H9 (cell line): ENCODE measurements at regions not wholly inside any gene's neighbourhood (a gene's known extent, or its start where the extent isn't known, plus 50 kb on each side); places are given as distances from the start of the nearest gene placed in this dataset.

Source experiments
- DNase-seq: peaks from one replicate; pipeline ENCODE4 v3.0.0-alpha.2; 2017
- H2AFZ ChIP-seq: one replicate; pipeline ENCODE4 v1.6.1; 2013; ENCODE audit warnings: mild to moderate bottlenecking, low read length, control low read depth, moderate library complexity
- H2AK5ac ChIP-seq: 2 replicates; pipeline ENCODE4 v1.6.1; 2013; ENCODE audit warnings: low read length, control low read depth, mixed read lengths; ENCODE audit not compliant: insufficient read length
- H2BK120ac ChIP-seq: one replicate; pipeline ENCODE4 v1.6.1; 2013; ENCODE audit warnings: low read depth, mild to moderate bottlenecking, low read length, control low read depth, inconsistent platforms; ENCODE audit not compliant: poor library complexity, severe bottlenecking
- H2BK12ac ChIP-seq: 2 replicates; pipeline ENCODE4 v1.6.1; 2013; ENCODE audit warnings: low read length, control low read depth, mixed read lengths, low read depth; ENCODE audit not compliant: insufficient read length
- H2BK15ac ChIP-seq: 2 replicates; pipeline ENCODE4 v1.6.1; 2013; ENCODE audit warnings: low read depth, low read length, control low read depth
- H2BK20ac ChIP-seq: one replicate; pipeline ENCODE4 v1.6.1; 2013; ENCODE audit warnings: low read depth, mild to moderate bottlenecking, low read length, control low read depth, inconsistent platforms; ENCODE audit not compliant: poor library complexity, severe bottlenecking
- H2BK5ac ChIP-seq: 2 replicates; pipeline ENCODE4 v1.6.1; 2013; ENCODE audit warnings: low read length, control low read depth, mixed read lengths; ENCODE audit not compliant: insufficient read length
- H3K14ac ChIP-seq: 2 replicates; pipeline ENCODE4 v1.6.1; 2013; ENCODE audit warnings: low read length, control low read depth; ENCODE audit not compliant: insufficient read depth
- H3K18ac ChIP-seq: 2 replicates; pipeline ENCODE4 v1.6.1; 2013; ENCODE audit warnings: low read depth, mild to moderate bottlenecking, mixed read lengths, low read length, control low read depth; ENCODE audit not compliant: insufficient read length
- H3K23ac ChIP-seq: 2 replicates; pipeline ENCODE4 v1.6.1; 2013; ENCODE audit warnings: low read length, control low read depth, mixed read lengths, low read depth; ENCODE audit not compliant: insufficient read length
- H3K23me2 ChIP-seq: 2 replicates; pipeline ENCODE4 v1.6.1; 2013; ENCODE audit warnings: low read depth, mild to moderate bottlenecking, mixed read lengths, low read length, control low read depth; ENCODE audit not compliant: insufficient read length, poor library complexity, severe bottlenecking
- H3K27ac ChIP-seq: 2 replicates; pipeline ENCODE4 v1.5.1; 2013; ENCODE audit warnings: low read length, control low read depth, mixed read lengths, low read depth; ENCODE audit not compliant: insufficient read length
- H3K27me3 ChIP-seq: 2 replicates; pipeline ENCODE4 v1.6.1; 2013; ENCODE audit warnings: low read length, control low read depth, inconsistent platforms; ENCODE audit not compliant: insufficient read depth
- H3K4ac ChIP-seq: 2 replicates; pipeline ENCODE4 v1.6.1; 2013; ENCODE audit warnings: low read depth, mild to moderate bottlenecking, control low read depth, inconsistent platforms, low read length, moderate library complexity
- H3K4me1 ChIP-seq: 2 replicates; pipeline ENCODE4 v1.6.1; 2013; ENCODE audit warnings: low read length, control low read depth, inconsistent platforms; ENCODE audit not compliant: insufficient read depth
- H3K4me2 ChIP-seq: 2 replicates; pipeline ENCODE4 v1.6.1; 2013; ENCODE audit warnings: low read length, control low read depth, mixed read lengths; ENCODE audit not compliant: insufficient read length, insufficient read depth
- H3K56ac ChIP-seq: 2 replicates; pipeline ENCODE4 v1.6.1; 2013; ENCODE audit warnings: low read depth, mild to moderate bottlenecking, mixed read lengths, low read length, control low read depth; ENCODE audit not compliant: insufficient read length
- H3K79me1 ChIP-seq: 2 replicates; pipeline ENCODE4 v1.6.1; 2013; ENCODE audit warnings: low read depth, mild to moderate bottlenecking, moderate library complexity, low read length, control low read depth, inconsistent platforms; ENCODE audit not compliant: insufficient read depth, poor library complexity, severe bottlenecking
- H3K79me2 ChIP-seq: 2 replicates; pipeline ENCODE4 v1.6.1; 2013; ENCODE audit warnings: low read length, control low read depth, inconsistent platforms; ENCODE audit not compliant: insufficient read depth
- H3K9ac ChIP-seq: 2 replicates; pipeline ENCODE4 v1.6.1; 2013; ENCODE audit warnings: low read length, control low read depth, mixed read lengths; ENCODE audit not compliant: insufficient read length; ENCODE audit errors: extremely low read depth
- H3K9me3 ChIP-seq: one replicate; pipeline ENCODE4 v1.6.1; 2013; ENCODE audit warnings: low read depth, low read length, inconsistent platforms; ENCODE audit not compliant: control insufficient read depth
- H3T11ph ChIP-seq: one replicate; pipeline ENCODE4 v1.6.1; 2013; ENCODE audit warnings: mild to moderate bottlenecking, low read length, control low read depth, inconsistent platforms
- H4K20me1 ChIP-seq: one replicate; pipeline ENCODE4 v1.6.1; 2013; ENCODE audit not compliant: control insufficient read depth, insufficient read length, insufficient read depth
- H4K5ac ChIP-seq: 2 replicates; pipeline ENCODE4 v1.6.1; 2013; ENCODE audit warnings: low read depth, mild to moderate bottlenecking, mixed read lengths, low read length, control low read depth; ENCODE audit not compliant: insufficient read length
- H4K8ac ChIP-seq: replicated peaks from 2 replicates; pipeline ENCODE4 v1.6.1; 2013; ENCODE audit warnings: low read length, control low read depth, mixed read lengths, low read depth; ENCODE audit not compliant: insufficient read length
- H4K91ac ChIP-seq: 2 replicates; pipeline ENCODE4 v1.6.1; 2013; ENCODE audit warnings: low read depth, mild to moderate bottlenecking, moderate library complexity, mixed read lengths, low read length, control low read depth; ENCODE audit not compliant: insufficient read length
- H3K27ac Mint-ChIP-seq, 3 experiments: 2 replicates in 2 of 3; 3 replicates in 1 of 3; pipeline ENCODE4 v1.8.0; 2020 to 2021; ENCODE audit warnings: mixed read lengths in 3 of 3, mild to moderate bottlenecking in 1 of 3, moderate library complexity in 1 of 3
- H3K27me3 Mint-ChIP-seq: 2 replicates; pipeline ENCODE4 v1.8.0; 2021; ENCODE audit warnings: low read depth, mild to moderate bottlenecking, moderate library complexity, mixed read lengths
- H3K36me3 Mint-ChIP-seq, 3 experiments: 2 replicates in 2 of 3; 3 replicates in 1 of 3; pipeline ENCODE4 v1.8.0; 2020 to 2021; ENCODE audit warnings: low read depth in 3 of 3, mixed read lengths in 3 of 3; ENCODE audit not compliant: insufficient read depth in 1 of 3
- H3K4me1 Mint-ChIP-seq, 2 experiments: 2 replicates each; pipeline ENCODE4 v1.8.0; 2020; ENCODE audit warnings: mixed read lengths in 2 of 2
- H3K4me3 Mint-ChIP-seq, 2 experiments: 2 replicates in 1 of 2; 3 replicates in 1 of 2; pipeline ENCODE4 v1.8.0; 2020 to 2021; ENCODE audit warnings: mild to moderate bottlenecking in 2 of 2, mixed read lengths in 2 of 2, moderate library complexity in 1 of 2
- H3K9me3 Mint-ChIP-seq, 2 experiments: 2 replicates in 1 of 2; 3 replicates in 1 of 2; pipeline ENCODE4 v1.8.0; 2020; ENCODE audit warnings: mild to moderate bottlenecking in 2 of 2, mixed read lengths in 2 of 2, moderate library complexity in 1 of 2
- WGBS: extraction: QIAGEN DNeasy Blood & Tissue Kit; methylation state at CpG from one replicate; pipeline ENCODE4 v1.1.7; 2013; ENCODE audit warnings: missing lambda C conversion rate, low lambda C conversion rate, mixed read lengths; ENCODE audit not compliant: insufficient read length; ENCODE audit errors: extremely low coverage; 5-methylcytosine and 5-hydroxymethylcytosine counted together
- TF ChIP-seq, protein P1 (sequence below): fragments of 200-600 bp; sonication (generic); conservative IDR thresholded peaks from 3 replicates; pipeline ENCODE4 v1.8.0; 2021; ENCODE audit warnings: antibody characterized with exemption, mild to moderate bottlenecking

DNA sequence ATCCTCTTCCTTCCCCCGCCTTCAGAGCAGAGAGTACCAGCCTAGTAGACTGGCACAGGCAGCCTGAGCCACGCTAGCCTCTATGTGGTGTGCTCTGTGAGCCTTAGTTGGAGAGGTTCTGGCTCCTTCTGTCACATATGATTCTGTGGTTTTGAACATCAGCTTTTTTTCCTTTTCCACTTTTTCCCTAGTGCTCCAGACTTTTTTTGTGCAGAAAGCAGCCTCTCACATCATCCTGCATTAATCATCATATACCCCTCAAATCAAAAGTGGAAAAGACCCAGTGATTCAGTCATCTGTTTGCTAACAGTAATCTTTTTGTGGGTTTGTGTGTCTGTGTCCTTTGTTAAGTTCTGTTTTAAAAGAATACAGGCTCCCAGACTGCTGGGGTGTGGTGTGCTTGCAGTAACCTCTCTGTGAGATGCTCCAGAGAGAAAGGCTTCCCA is 663.9 kb upstream of the RGMB start:
- WGBS = no CpG with 5 or more reads among the region's 2 CpGs
- Histone ChIP-seq H4K91ac (no peak overlapping the region), H3K23ac (no peak overlapping the region), H3K79me1 (no peaks in the 10 kb centered on the region), H3K4me1 (no peaks in the 10 kb centered on the region), H2AK5ac (no peak overlapping the region), H2BK20ac (no peak overlapping the region), H3K27ac (no peak overlapping the region), H3K14ac (no peak overlapping the region), H3K56ac (no peak overlapping the region), H4K8ac (no peak overlapping the region), H3K18ac (no peak overlapping the region), H2BK120ac (no peak overlapping the region), H3K79me2 (no peaks in the 10 kb centered on the region), H3T11ph (no peak overlapping the region), H3K4me2 (no peak overlapping the region), H3K9me3 (no peaks in the 10 kb centered on the region), H4K5ac (no peak overlapping the region), H3K9ac (no peak overlapping the region), H2BK5ac (no peak overlapping the region), H4K20me1 (no peaks in the 10 kb centered on the region), H2BK12ac (no peak overlapping the region), H3K27me3 (no peaks in the 10 kb centered on the region), H3K23me2 (no peaks in the 10 kb centered on the region), H2AFZ (no peak overlapping the region), H2BK15ac (no peak overlapping the region), H3K4ac (no peak overlapping the region)
- peaks cover 4 to 13% (median 11%) of the 10 kb centered on the region in 3 experiments; a peak in 5 of 7 replicates for H3K36me3 Mint-ChIP-seq
- no peaks in the 10 kb centered on the region for H3K4me1 Mint-ChIP-seq
- H3K27ac Mint-ChIP-seq = no peak overlapping the region
- no peak for DNase-seq
- no peaks in the 10 kb centered on the region for H3K27me3 Mint-ChIP-seq
- TF ChIP-seq, protein P1, sequence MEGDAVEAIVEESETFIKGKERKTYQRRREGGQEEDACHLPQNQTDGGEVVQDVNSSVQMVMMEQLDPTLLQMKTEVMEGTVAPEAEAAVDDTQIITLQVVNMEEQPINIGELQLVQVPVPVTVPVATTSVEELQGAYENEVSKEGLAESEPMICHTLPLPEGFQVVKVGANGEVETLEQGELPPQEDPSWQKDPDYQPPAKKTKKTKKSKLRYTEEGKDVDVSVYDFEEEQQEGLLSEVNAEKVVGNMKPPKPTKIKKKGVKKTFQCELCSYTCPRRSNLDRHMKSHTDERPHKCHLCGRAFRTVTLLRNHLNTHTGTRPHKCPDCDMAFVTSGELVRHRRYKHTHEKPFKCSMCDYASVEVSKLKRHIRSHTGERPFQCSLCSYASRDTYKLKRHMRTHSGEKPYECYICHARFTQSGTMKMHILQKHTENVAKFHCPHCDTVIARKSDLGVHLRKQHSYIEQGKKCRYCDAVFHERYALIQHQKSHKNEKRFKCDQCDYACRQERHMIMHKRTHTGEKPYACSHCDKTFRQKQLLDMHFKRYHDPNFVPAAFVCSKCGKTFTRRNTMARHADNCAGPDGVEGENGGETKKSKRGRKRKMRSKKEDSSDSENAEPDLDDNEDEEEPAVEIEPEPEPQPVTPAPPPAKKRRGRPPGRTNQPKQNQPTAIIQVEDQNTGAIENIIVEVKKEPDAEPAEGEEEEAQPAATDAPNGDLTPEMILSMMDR = no peak
- no peak overlapping the region for H3K4me3 Mint-ChIP-seq
- H3K9me3 Mint-ChIP-seq = peaks cover 14 to 15% of the 10 kb centered on the region in 2 experiments
